ENCODE measurements at regions not wholly inside any gene's neighbourhood (a gene's known extent, or its start where the extent isn't known, plus 50 kb on each side); places are given as distances from the start of the nearest gene placed in this dataset.

DNA sequence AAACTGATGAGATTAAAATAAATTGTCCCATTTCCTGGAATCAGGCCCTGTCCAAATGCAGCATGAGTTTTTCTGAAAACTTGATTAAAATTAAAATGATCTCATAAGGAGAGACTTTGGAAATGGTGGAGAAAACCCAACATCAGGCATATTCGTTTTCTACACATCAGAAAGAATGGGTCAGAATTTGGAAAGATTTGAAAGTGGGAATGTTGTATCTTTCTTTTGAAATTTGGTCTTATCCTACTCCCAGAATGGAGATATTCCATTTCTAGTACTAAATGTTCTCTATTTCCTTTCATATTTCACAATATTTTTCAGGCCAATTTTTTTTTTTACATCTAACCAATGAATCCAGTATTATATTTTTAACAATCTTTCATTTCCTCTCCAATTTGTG lies 223.9 kb upstream of the RXFP2 start:
- Histone ChIP-seq H3K79me2 (ENCODE audit: control insufficient read depth, insufficient read depth, low read length) (no peaks in the 10 kb centered on the region), H3K9ac (ENCODE audit: insufficient read depth in 1 of 2, low read depth in 2 of 2, low read length in 2 of 2) (no peak overlapping the region), H3K9me3 (replicated peaks; ENCODE audit: control insufficient read depth, insufficient read depth, low read depth, low read length) (no peaks in the 10 kb centered on the region), H3K4me1 (replicated peaks in 1 of 2; ENCODE audit: control insufficient read depth in 2 of 2, insufficient read depth in 2 of 2, low read length in 2 of 2) (no peaks in the 10 kb centered on the region), H2AFZ (ENCODE audit: low read depth, low read length) (no peak overlapping the region), H3K4me2 (ENCODE audit: insufficient read depth, low read length) (no peak overlapping the region), H3K27ac (ENCODE audit: extremely low read depth, low read depth, low read length) (no peak overlapping the region), H4K20me1 (replicated peaks; ENCODE audit: control insufficient read depth, insufficient read depth, low read length) (no peaks in the 10 kb centered on the region), H3K27me3 (ENCODE audit: control insufficient read depth in 2 of 2, insufficient read depth in 2 of 2, low read length in 2 of 2) (no peaks in the 10 kb centered on the region), H3K4me3 (no peak overlapping the region), H3K9me1 (ENCODE audit: control insufficient read depth, insufficient read depth, low read length) (no peaks in the 10 kb centered on the region), H3K36me3 (ENCODE audit: control insufficient read depth, insufficient read depth, low read length) (no peaks in the 10 kb centered on the region)
- DNase-seq (ENCODE audit: extremely low read depth in 1 of 4, low spot score in 3 of 4) (no peak), ATAC-seq (no peak), FAIRE-seq (no peak)
- WGBS (ENCODE audit: insufficient coverage, low coverage, missing lambda C conversion rate): 0% methylated on average over 1 of the region's 1 CpG
- TF ChIP-seq RERE (CRISPR knock-in tag; IDR thresholded peaks at IDR 0.05; ENCODE audit: borderline replicate concordance) (no peak), GABPA (tag; conservative IDR thresholded peaks at IDR 0.05; ENCODE audit: low read depth) (no peak), FOXP1 (CRISPR knock-in tag; IDR thresholded peaks at IDR 0.05) (no peak), ZNF140 (CRISPR knock-in tag; IDR thresholded peaks at IDR 0.05) (no peak), ZNF717 (CRISPR knock-in tag; IDR thresholded peaks at IDR 0.05) (no peak), DIDO1 (tag; IDR thresholded peaks at IDR 0.05; ENCODE audit: low read depth) (no peak), HNRNPK (IDR thresholded peaks at IDR 0.05; ENCODE audit: low read depth, low read length, poor library complexity, severe bottlenecking) (no peak), POLR2B (IDR thresholded peaks at IDR 0.05; ENCODE audit: low read depth, partially characterized antibody) (no peak), KHSRP (IDR thresholded peaks at IDR 0.05) (no peak), NFATC3 (IDR thresholded peaks at IDR 0.05) (no peak), ARNT (IDR thresholded peaks at IDR 0.05) (no peak), CHCHD3 (CRISPR knock-in tag; IDR thresholded peaks at IDR 0.05) (no peak), MIER1 (IDR thresholded peaks at IDR 0.05; ENCODE audit: low read depth) (no peak), STAT5B (CRISPR knock-in tag; IDR thresholded peaks at IDR 0.05) (no peak), THRA (IDR thresholded peaks at IDR 0.05) (no peak)
- TF ChIP-seq, protein P1, sequence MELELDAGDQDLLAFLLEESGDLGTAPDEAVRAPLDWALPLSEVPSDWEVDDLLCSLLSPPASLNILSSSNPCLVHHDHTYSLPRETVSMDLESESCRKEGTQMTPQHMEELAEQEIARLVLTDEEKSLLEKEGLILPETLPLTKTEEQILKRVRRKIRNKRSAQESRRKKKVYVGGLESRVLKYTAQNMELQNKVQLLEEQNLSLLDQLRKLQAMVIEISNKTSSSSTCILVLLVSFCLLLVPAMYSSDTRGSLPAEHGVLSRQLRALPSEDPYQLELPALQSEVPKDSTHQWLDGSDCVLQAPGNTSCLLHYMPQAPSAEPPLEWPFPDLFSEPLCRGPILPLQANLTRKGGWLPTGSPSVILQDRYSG (tag; conservative IDR thresholded peaks at IDR 0.05; ENCODE audit: low read depth): no peak
- TF ChIP-seq, protein P2, sequence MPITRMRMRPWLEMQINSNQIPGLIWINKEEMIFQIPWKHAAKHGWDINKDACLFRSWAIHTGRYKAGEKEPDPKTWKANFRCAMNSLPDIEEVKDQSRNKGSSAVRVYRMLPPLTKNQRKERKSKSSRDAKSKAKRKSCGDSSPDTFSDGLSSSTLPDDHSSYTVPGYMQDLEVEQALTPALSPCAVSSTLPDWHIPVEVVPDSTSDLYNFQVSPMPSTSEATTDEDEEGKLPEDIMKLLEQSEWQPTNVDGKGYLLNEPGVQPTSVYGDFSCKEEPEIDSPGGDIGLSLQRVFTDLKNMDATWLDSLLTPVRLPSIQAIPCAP (CRISPR knock-in tag; IDR thresholded peaks at IDR 0.05; ENCODE audit: borderline replicate concordance): no peak
- BruUV-seq (replicated peaks): no TSS peak
- CTCF ChIA-PET (ENCODE audit: low intra/inter-chr PET ratio): no interaction called here
- in situ Hi-C loops (cut with MboI): no loop called here
- POLR2A ChIA-PET: no interaction called here
- intact Hi-C loops (cut with micrococcal nuclease): no loop called here

Measured in K562 (cell line).